Activated naive CD4-positive, alpha-beta T cell treated with anti-CD3 and anti-CD28 coated beads, Interleukin-2, amount 50 U/mL, for 16 hours (primary cell): ENCODE measurements at regions not wholly inside any gene's neighbourhood (a gene's known extent, or its start where the extent isn't known, plus 50 kb on each side); places are given as distances from the start of the nearest gene placed in this dataset.

ENCODE experiments used
- DNase-seq: peaks from one replicate; pipeline ENCODE4 v3.0.0-alpha.2; 2020

GRCh38 chr9:94159069-94159939, 75.0 kb downstream of the PTPDC1 start:
- DNase-seq = no peak

- no peak for DNase-seq
Observed at GRCh38 chr9:94160594-94161501, 76.6 kb downstream of the PTPDC1 start.

- no peak for DNase-seq
Observed at GRCh38 chr9:94161673-94162072, 77.4 kb downstream of the PTPDC1 start.

GRCh38 chr9:94164806-94165549, 80.7 kb downstream of the PTPDC1 start:
- no peak for DNase-seq

GRCh38 chr9:94165592-94166235, 81.5 kb downstream of the PTPDC1 start:
- DNase-seq = peak; percentile 97

- peak; percentile 95 for DNase-seq
Observed at GRCh38 chr9:94166236-94166975, 82.1 kb downstream of the PTPDC1 start.

GRCh38 chr9:94166976-94167346, 82.7 kb downstream of the PTPDC1 start:
- DNase-seq = no peak

GRCh38 chr9:94167376-94167890, 83.2 kb downstream of the PTPDC1 start:
- no peak for DNase-seq

GRCh38 chr9:94168203-94169000, 84.1 kb downstream of the PTPDC1 start:
- DNase-seq = no peak

GRCh38 chr9:94169968-94170367, 85.7 kb downstream of the PTPDC1 start:
- DNase-seq = no peak

GRCh38 chr9:94173632-94174031, 85.5 kb upstream of the ZNF169 start:
- DNase-seq = no peak

- DNase-seq = no peak
Observed at GRCh38 chr9:94174164-94174563, 84.9 kb upstream of the ZNF169 start.

GRCh38 chr9:94175669-94176068, 83.4 kb upstream of the ZNF169 start:
- no peak for DNase-seq

- DNase-seq = no peak
Observed at GRCh38 chr9:94176608-94177007, 82.5 kb upstream of the ZNF169 start.

GRCh38 chr9:94178927-94179326, 80.2 kb upstream of the ZNF169 start:
- DNase-seq = no peak

GRCh38 chr9:94181408-94182181, 77.5 kb upstream of the ZNF169 start:
- DNase-seq = no peak

GRCh38 chr9:94182532-94182931, 76.6 kb upstream of the ZNF169 start:
- no peak for DNase-seq

GRCh38 chr9:94183240-94183999, 75.7 kb upstream of the ZNF169 start:
- DNase-seq = no peak

- DNase-seq = no peak
Observed at GRCh38 chr9:94188246-94188645, 70.9 kb upstream of the ZNF169 start.
